ENCODE measurements at regions not wholly inside any gene's neighbourhood (a gene's known extent, or its start where the extent isn't known, plus 50 kb on each side); places are given as distances from the start of the nearest gene placed in this dataset.

- no peak overlapping the region for H3K4me3 ChIP-seq (ENCODE audit: low read depth, low read length)
- DNase-seq (ENCODE audit: low read depth): no peak
- H3K36me3 ChIP-seq (ENCODE audit: control insufficient read depth, insufficient read depth, low read length): no peaks in the 10 kb centered on the region
- H3K27me3 ChIP-seq (ENCODE audit: control insufficient read depth, insufficient read depth, low read length): no peaks in the 10 kb centered on the region
- no peak for FAIRE-seq
- TF ChIP-seq CTCF (IDR thresholded peaks at IDR 0.05; ENCODE audit: insufficient read depth, low read length, severe bottlenecking): no peak
These were observed 331.0 kb upstream of the PCDH10 start for GRCh38 chr4:132818091-132818490.

- no peak for TF ChIP-seq CTCF (IDR thresholded peaks at IDR 0.05; ENCODE audit: insufficient read depth, low read length, severe bottlenecking)
- DNase-seq (ENCODE audit: low read depth): no peak
- Histone ChIP-seq H3K36me3 (ENCODE audit: control insufficient read depth, insufficient read depth, low read length) (no peaks in the 10 kb centered on the region), H3K4me3 (ENCODE audit: low read depth, low read length) (no peak overlapping the region), H3K27me3 (ENCODE audit: control insufficient read depth, insufficient read depth, low read length) (no peaks in the 10 kb centered on the region)
- FAIRE-seq: no peak
These were observed 325.7 kb upstream of the PCDH10 start for GRCh38 chr4:132823419-132823818.

- no peaks in the 10 kb centered on the region for H3K27me3 ChIP-seq (ENCODE audit: control insufficient read depth, insufficient read depth, low read length)
- no peak for DNase-seq (ENCODE audit: low read depth)
- H3K36me3 ChIP-seq (ENCODE audit: control insufficient read depth, insufficient read depth, low read length): no peaks in the 10 kb centered on the region
- H3K4me3 ChIP-seq (ENCODE audit: low read depth, low read length): no peak overlapping the region
- FAIRE-seq: peak; percentile 18
- no peak for TF ChIP-seq CTCF (IDR thresholded peaks at IDR 0.05; ENCODE audit: insufficient read depth, low read length, severe bottlenecking)
These were observed 324.3 kb upstream of the PCDH10 start for GRCh38 chr4:132824761-132825160.

GRCh38 chr4:132827522-132827921, 321.6 kb upstream of the PCDH10 start:
- no peaks in the 10 kb centered on the region for H3K36me3 ChIP-seq (ENCODE audit: control insufficient read depth, insufficient read depth, low read length)
- H3K27me3 ChIP-seq (ENCODE audit: control insufficient read depth, insufficient read depth, low read length): no peaks in the 10 kb centered on the region
- no peak overlapping the region for H3K4me3 ChIP-seq (ENCODE audit: low read depth, low read length)
- no peak for DNase-seq (ENCODE audit: low read depth)
- FAIRE-seq: no peak
- TF ChIP-seq CTCF (IDR thresholded peaks at IDR 0.05; ENCODE audit: insufficient read depth, low read length, severe bottlenecking): no peak

- Histone ChIP-seq H3K4me3 (ENCODE audit: low read depth, low read length) (no peak overlapping the region), H3K36me3 (ENCODE audit: control insufficient read depth, insufficient read depth, low read length) (no peaks in the 10 kb centered on the region), H3K27me3 (ENCODE audit: control insufficient read depth, insufficient read depth, low read length) (no peaks in the 10 kb centered on the region)
- no peak for TF ChIP-seq CTCF (IDR thresholded peaks at IDR 0.05; ENCODE audit: insufficient read depth, low read length, severe bottlenecking)
- no peak for DNase-seq (ENCODE audit: low read depth)
- FAIRE-seq: no peak
These were observed 310.9 kb upstream of the PCDH10 start for GRCh38 chr4:132838244-132838643.

GRCh38 chr4:132839070-132839469, 310.0 kb upstream of the PCDH10 start:
- no peaks in the 10 kb centered on the region for H3K36me3 ChIP-seq (ENCODE audit: control insufficient read depth, insufficient read depth, low read length)
- no peak for TF ChIP-seq CTCF (IDR thresholded peaks at IDR 0.05; ENCODE audit: insufficient read depth, low read length, severe bottlenecking)
- FAIRE-seq: no peak
- no peak for DNase-seq (ENCODE audit: low read depth)
- no peaks in the 10 kb centered on the region for H3K27me3 ChIP-seq (ENCODE audit: control insufficient read depth, insufficient read depth, low read length)
- H3K4me3 ChIP-seq (ENCODE audit: low read depth, low read length): no peak overlapping the region
